MM.1S (cell line): ENCODE measurements at regions not wholly inside any gene's neighbourhood (a gene's known extent, or its start where the extent isn't known, plus 50 kb on each side); places are given as distances from the start of the nearest gene placed in this dataset.

Source experiments
- EZH2phosphoT487 ChIP-seq: fragments of 300-600 bp; sonication (generic); IDR thresholded peaks from 2 replicates; pipeline ENCODE4 v1.6.1; 2018; ENCODE audit warnings: antibody characterized with exemption, low read length
- TF ChIP-seq, protein P1 (sequence below): fragments of 300-600 bp; sonication (generic); IDR thresholded peaks from 2 replicates; pipeline ENCODE4 v1.5.1; 2016; ENCODE audit warnings: antibody characterized with exemption, low read length, mixed read lengths

GRCh38 chr4:173714456-173714855, 184.4 kb upstream of the HAND2 start:
- TF ChIP-seq, protein P1, sequence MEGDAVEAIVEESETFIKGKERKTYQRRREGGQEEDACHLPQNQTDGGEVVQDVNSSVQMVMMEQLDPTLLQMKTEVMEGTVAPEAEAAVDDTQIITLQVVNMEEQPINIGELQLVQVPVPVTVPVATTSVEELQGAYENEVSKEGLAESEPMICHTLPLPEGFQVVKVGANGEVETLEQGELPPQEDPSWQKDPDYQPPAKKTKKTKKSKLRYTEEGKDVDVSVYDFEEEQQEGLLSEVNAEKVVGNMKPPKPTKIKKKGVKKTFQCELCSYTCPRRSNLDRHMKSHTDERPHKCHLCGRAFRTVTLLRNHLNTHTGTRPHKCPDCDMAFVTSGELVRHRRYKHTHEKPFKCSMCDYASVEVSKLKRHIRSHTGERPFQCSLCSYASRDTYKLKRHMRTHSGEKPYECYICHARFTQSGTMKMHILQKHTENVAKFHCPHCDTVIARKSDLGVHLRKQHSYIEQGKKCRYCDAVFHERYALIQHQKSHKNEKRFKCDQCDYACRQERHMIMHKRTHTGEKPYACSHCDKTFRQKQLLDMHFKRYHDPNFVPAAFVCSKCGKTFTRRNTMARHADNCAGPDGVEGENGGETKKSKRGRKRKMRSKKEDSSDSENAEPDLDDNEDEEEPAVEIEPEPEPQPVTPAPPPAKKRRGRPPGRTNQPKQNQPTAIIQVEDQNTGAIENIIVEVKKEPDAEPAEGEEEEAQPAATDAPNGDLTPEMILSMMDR, result no peak
- TF ChIP-seq EZH2phosphoT487, result no peak
